Ectodermal cell (in vitro differentiated cells): ENCODE measurements at regions not wholly inside any gene's neighbourhood (a gene's known extent, or its start where the extent isn't known, plus 50 kb on each side); places are given as distances from the start of the nearest gene placed in this dataset.

Source experiments
- H3K27ac ChIP-seq: 2 replicates; pipeline ENCODE4 v1.7.0; 2013; ENCODE audit warnings: mild to moderate bottlenecking, low read depth, low read length; ENCODE audit not compliant: insufficient read depth, poor library complexity, severe bottlenecking
- H3K27me3 ChIP-seq: 2 replicates; pipeline ENCODE4 v1.7.0; 2013; ENCODE audit warnings: mild to moderate bottlenecking, low read length; ENCODE audit not compliant: insufficient read depth, control insufficient read depth, poor library complexity, severe bottlenecking
- H3K36me3 ChIP-seq: one replicate; pipeline ENCODE4 v1.7.0; 2013; ENCODE audit warnings: low read length; ENCODE audit not compliant: control insufficient read depth, insufficient read depth
- H3K4me1 ChIP-seq: one replicate; pipeline ENCODE4 v1.7.0; 2013; ENCODE audit warnings: low read length; ENCODE audit not compliant: control insufficient read depth, insufficient read depth
- H3K4me3 ChIP-seq: 2 replicates; pipeline ENCODE4 v1.7.0; 2013; ENCODE audit warnings: low read depth, low read length, control low read depth; ENCODE audit not compliant: insufficient read depth
- H3K9me3 ChIP-seq: 2 replicates; pipeline ENCODE4 v1.7.0; 2013; ENCODE audit warnings: mild to moderate bottlenecking, low read length, moderate library complexity; ENCODE audit not compliant: control insufficient read depth
- WGBS, 2 experiments: methylation state at CpG; one replicate each; pipeline ENCODE4 v1.1.7; 2013; ENCODE audit warnings: missing lambda C conversion rate in 2 of 2; 5-methylcytosine and 5-hydroxymethylcytosine counted together

DNA sequence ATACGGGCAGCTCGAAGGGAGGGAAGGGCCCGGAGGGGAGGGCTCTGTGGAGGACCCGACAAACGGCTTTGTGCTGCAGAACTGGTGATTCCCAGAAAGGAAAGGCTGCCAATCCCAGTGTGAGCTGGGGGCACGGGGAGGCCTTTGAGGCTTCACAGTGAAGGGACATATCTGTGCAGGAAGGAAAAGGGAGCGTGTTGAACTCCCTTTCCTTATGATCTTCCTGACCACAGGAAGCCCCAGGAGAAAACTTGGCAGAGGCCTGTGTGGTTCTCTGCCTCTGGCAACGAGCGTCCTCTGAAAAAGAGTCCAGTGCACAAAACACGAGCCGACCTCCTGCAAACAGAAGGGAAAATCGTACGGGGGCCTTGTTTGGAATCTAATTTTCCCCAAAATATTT is 683.5 kb upstream of the SALL3 start:
- 91 to 92% methylated on average over 11 to 13 of the region's 13 CpGs for WGBS, 2 experiments
- Histone ChIP-seq H3K4me1 (no peaks in the 10 kb centered on the region), H3K4me3 (no peak overlapping the region), H3K27me3 (no peaks in the 10 kb centered on the region), H3K9me3 (no peaks in the 10 kb centered on the region), H3K27ac (no peak overlapping the region), H3K36me3 (no peaks in the 10 kb centered on the region)

DNA sequence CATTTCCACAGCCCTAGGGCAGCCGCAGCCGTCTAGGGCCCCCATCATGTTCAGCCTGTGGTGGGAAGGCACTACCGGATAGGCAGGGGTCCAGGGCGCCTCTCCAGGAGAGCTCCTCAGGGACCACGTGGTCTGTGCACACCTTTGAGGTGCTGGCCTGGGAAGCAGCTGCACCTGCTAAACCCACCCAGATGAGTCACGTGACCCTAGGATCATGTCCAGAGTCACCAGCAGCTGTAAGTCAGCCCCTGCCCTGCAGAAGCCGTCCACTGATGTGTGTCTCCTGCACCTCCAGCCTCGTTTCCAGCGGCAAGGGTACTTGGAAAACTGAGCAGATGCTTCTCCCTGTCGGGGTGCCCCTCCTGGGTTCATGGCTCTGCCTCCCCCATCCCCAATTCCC is 682.6 kb upstream of the SALL3 start:
- Histone ChIP-seq H3K4me1 (no peaks in the 10 kb centered on the region), H3K36me3 (no peaks in the 10 kb centered on the region), H3K9me3 (no peaks in the 10 kb centered on the region), H3K27ac (no peak overlapping the region), H3K4me3 (no peak overlapping the region), H3K27me3 (no peaks in the 10 kb centered on the region)
- whole genome bisulfite sequencing, 2 experiments: 92 to 97% methylated on average over 10 of the region's 10 CpGs

- no peaks in the 10 kb centered on the region for H3K9me3 ChIP-seq
- no peak overlapping the region for H3K4me3 ChIP-seq
- no peaks in the 10 kb centered on the region for H3K36me3 ChIP-seq
- no peaks in the 10 kb centered on the region for H3K27me3 ChIP-seq
- 90 to 92% methylated on average over 14 of the region's 15 CpGs for WGBS, 2 experiments
- no peak overlapping the region for H3K27ac ChIP-seq
- H3K4me1 ChIP-seq: no peaks in the 10 kb centered on the region
Observed at GRCh38 chr18:78303519-78304191, 676.0 kb upstream of the SALL3 start.

GRCh38 chr18:78304192-78305164 is 675.1 kb upstream of the SALL3 start:
- no peak overlapping the region for H3K27ac ChIP-seq
- no peaks in the 10 kb centered on the region for H3K9me3 ChIP-seq
- H3K27me3 ChIP-seq: no peaks in the 10 kb centered on the region
- 87 to 90% methylated on average over 25 of the region's 25 CpGs for WGBS, 2 experiments
- no peaks in the 10 kb centered on the region for H3K4me1 ChIP-seq
- H3K4me3 ChIP-seq: no peak overlapping the region
- no peaks in the 10 kb centered on the region for H3K36me3 ChIP-seq

- WGBS, 2 experiments: 89 to 94% methylated on average over 2 to 5 of the region's 6 CpGs
- Histone ChIP-seq H3K9me3 (no peaks in the 10 kb centered on the region), H3K36me3 (no peaks in the 10 kb centered on the region), H3K27ac (no peak overlapping the region), H3K4me1 (no peaks in the 10 kb centered on the region), H3K4me3 (no peak overlapping the region), H3K27me3 (no peaks in the 10 kb centered on the region)
Observed at GRCh38 chr18:78305789-78306188, 673.8 kb upstream of the SALL3 start.

DNA sequence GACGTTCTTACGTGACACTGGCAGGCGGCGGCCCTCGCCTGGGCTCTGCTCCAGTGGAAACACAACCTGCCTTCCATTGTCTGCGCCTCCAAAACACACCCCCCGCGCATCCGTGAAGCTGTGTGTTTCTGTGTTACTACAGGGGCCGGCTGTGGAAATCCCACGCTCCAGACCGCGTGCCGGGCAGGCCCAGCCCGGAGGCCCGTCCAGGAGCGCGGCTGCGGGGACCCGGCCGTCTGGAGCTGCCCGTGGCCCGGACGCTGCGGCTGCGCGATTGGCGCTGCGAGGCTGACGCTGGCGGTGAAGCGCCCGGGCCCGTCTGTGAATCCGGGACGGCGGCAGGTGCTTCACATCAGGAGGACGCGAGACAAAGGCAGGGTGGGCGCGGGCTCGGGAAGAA is 670.3 kb upstream of the SALL3 start:
- Histone ChIP-seq H3K36me3 (no peaks in the 10 kb centered on the region), H3K27me3 (no peaks in the 10 kb centered on the region), H3K4me3 (no peak overlapping the region), H3K9me3 (no peaks in the 10 kb centered on the region), H3K27ac (no peak overlapping the region), H3K4me1 (no peaks in the 10 kb centered on the region)
- whole genome bisulfite sequencing, 2 experiments: 93 to 95% methylated on average over 42 of the region's 42 CpGs

- 88 to 90% methylated on average over 7 of the region's 8 CpGs for WGBS, 2 experiments
- Histone ChIP-seq H3K9me3 (no peaks in the 10 kb centered on the region), H3K36me3 (no peaks in the 10 kb centered on the region), H3K4me3 (no peak overlapping the region), H3K27me3 (no peaks in the 10 kb centered on the region), H3K27ac (no peak overlapping the region), H3K4me1 (no peaks in the 10 kb centered on the region)
Observed at GRCh38 chr18:78309924-78310323, 669.7 kb upstream of the SALL3 start.

DNA sequence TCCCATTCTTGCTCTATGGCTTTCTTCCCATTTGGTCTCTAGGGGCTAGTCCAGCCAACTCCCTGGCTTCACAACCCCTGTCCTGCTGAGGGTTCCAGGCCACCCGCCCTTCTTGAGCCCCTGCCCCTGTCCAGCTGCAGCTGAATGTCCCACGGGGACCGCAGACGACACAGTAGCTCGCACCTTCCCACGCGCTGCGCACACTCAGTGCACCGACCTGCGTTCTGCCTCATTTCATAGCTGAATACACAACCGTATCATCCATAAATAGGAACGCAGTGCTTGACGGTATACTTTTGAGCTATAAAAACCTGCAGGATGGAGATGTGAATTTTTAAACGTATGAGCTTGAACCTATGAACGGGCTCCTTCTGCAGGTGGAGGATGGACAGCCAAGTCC is 660.4 kb upstream of the SALL3 start:
- H3K27ac ChIP-seq: no peak overlapping the region
- no peaks in the 10 kb centered on the region for H3K36me3 ChIP-seq
- H3K9me3 ChIP-seq: no peaks in the 10 kb centered on the region
- H3K27me3 ChIP-seq: no peaks in the 10 kb centered on the region
- no peaks in the 10 kb centered on the region for H3K4me1 ChIP-seq
- WGBS, 2 experiments: 95 to 96% methylated on average over 15 of the region's 15 CpGs
- no peak overlapping the region for H3K4me3 ChIP-seq

GRCh38 chr18:78319961-78320360 is 659.7 kb upstream of the SALL3 start:
- Histone ChIP-seq H3K9me3 (no peaks in the 10 kb centered on the region), H3K4me3 (no peak overlapping the region), H3K4me1 (no peaks in the 10 kb centered on the region), H3K27ac (no peak overlapping the region), H3K36me3 (no peaks in the 10 kb centered on the region), H3K27me3 (no peaks in the 10 kb centered on the region)
- WGBS, 2 experiments: 91 to 93% methylated on average over 9 to 10 of the region's 10 CpGs

- no peaks in the 10 kb centered on the region for H3K4me1 ChIP-seq
- H3K36me3 ChIP-seq: no peaks in the 10 kb centered on the region
- no peaks in the 10 kb centered on the region for H3K9me3 ChIP-seq
- WGBS, 2 experiments: 94% methylated on average over 6 of the region's 6 CpGs
- no peak overlapping the region for H3K27ac ChIP-seq
- no peaks in the 10 kb centered on the region for H3K27me3 ChIP-seq
- no peak overlapping the region for H3K4me3 ChIP-seq
Observed at GRCh38 chr18:78321402-78321801, 658.2 kb upstream of the SALL3 start.
